ENCODE measurements at regions not wholly inside any gene's neighbourhood (a gene's known extent, or its start where the extent isn't known, plus 50 kb on each side); places are given as distances from the start of the nearest gene placed in this dataset.
"Not testable (repeated sequence)": the region's sequence is repeated elsewhere in the genome, so short reads cannot be mapped to it uniquely, and the experiment has no call there.

GRCh38 chr2:59858540-59858939 lies 694.9 kb downstream of the BCL11A start:
- DNase-seq, result no peak

GRCh38 chr2:59857109-59857508 lies 696.3 kb downstream of the BCL11A start:
- no peak for DNase-seq

- DNase-seq, result no peak
Measured at GRCh38 chr2:59856391-59856790, 697.1 kb downstream of the BCL11A start.

- no peak for DNase-seq
Measured at GRCh38 chr2:59853032-59853431, 700.4 kb downstream of the BCL11A start.

GRCh38 chr2:59851836-59852475 lies 701.5 kb downstream of the BCL11A start:
- DNase-seq, result no peak

- DNase-seq, result no peak
Measured at GRCh38 chr2:59850554-59850953, 702.9 kb downstream of the BCL11A start.

GRCh38 chr2:59833941-59834340 lies 719.5 kb downstream of the BCL11A start:
- no peak for DNase-seq

- DNase-seq, result no peak
Measured at GRCh38 chr2:59830601-59831000, 722.9 kb downstream of the BCL11A start.

- DNase-seq, result no peak
Measured at GRCh38 chr2:59827677-59828076, 725.8 kb downstream of the BCL11A start.

- no peak for DNase-seq
Measured at GRCh38 chr2:59826177-59826576, 727.3 kb downstream of the BCL11A start.

GRCh38 chr2:59824314-59824713 lies 729.1 kb downstream of the BCL11A start:
- DNase-seq, result no peak

- DNase-seq, result no peak
Measured at GRCh38 chr2:59816075-59816474, 737.4 kb downstream of the BCL11A start.

GRCh38 chr2:59810283-59810682 lies 743.2 kb downstream of the BCL11A start:
- DNase-seq, result not testable (repeated sequence)

GRCh38 chr2:59806486-59806885 lies 747.0 kb downstream of the BCL11A start:
- no peak for DNase-seq

- no peak for DNase-seq
Measured at GRCh38 chr2:59804732-59805131, 748.7 kb downstream of the BCL11A start.

- no peak for DNase-seq
Measured at GRCh38 chr2:59803586-59803985, 749.9 kb downstream of the BCL11A start.

GRCh38 chr2:59798687-59799232 lies 754.7 kb downstream of the BCL11A start:
- DNase-seq, result no peak

- DNase-seq, result no peak
Measured at GRCh38 chr2:59791004-59791618, 762.3 kb downstream of the BCL11A start.

GRCh38 chr2:59790186-59791003 lies 763.1 kb downstream of the BCL11A start:
- no peak for DNase-seq

- no peak for DNase-seq
Measured at GRCh38 chr2:59789523-59789922, 763.9 kb downstream of the BCL11A start.

GRCh38 chr2:59787095-59787494 lies 766.4 kb downstream of the BCL11A start:
- DNase-seq, result no peak

GRCh38 chr2:59786684-59787083 lies 766.8 kb downstream of the BCL11A start:
- DNase-seq, result no peak

GRCh38 chr2:59779571-59779970 lies 773.9 kb downstream of the BCL11A start:
- no peak for DNase-seq

GRCh38 chr2:59777120-59777519 lies 776.3 kb downstream of the BCL11A start:
- DNase-seq, result no peak

Measured in activated T-cell treated with anti-CD3 and anti-CD28 coated beads for 4 hours (primary cell).